Endothelial cell of umbilical vein (primary cell): ENCODE measurements at regions not wholly inside any gene's neighbourhood (a gene's known extent, or its start where the extent isn't known, plus 50 kb on each side); places are given as distances from the start of the nearest gene placed in this dataset.

ENCODE experiments used
- BruUV-seq: library from RNA; stranded (reverse); fragments of 400-500 nt; replicated peaks from 2 replicates; lab custom pipeline; 2021; lab: Mats Ljungman, UMichigan
- CTCF ChIA-PET: fragments of 300-600, 350-600 bp; sonication (Branson Sonifier 250); formaldehyde crosslinking; loops from one replicate; lab custom pipeline; 2021; ENCODE audit warnings: antibody characterized with exemption, inconsistent platforms; lab: Charles Lee
- POLR2A ChIA-PET: fragments of 300-600, 350-600 bp; sonication (Branson Sonifier 250); formaldehyde crosslinking; loops from one replicate; lab custom pipeline; 2021; ENCODE audit warnings: antibody characterized with exemption, inconsistent platforms; lab: Charles Lee
- DNase-seq: peaks from one replicate; pipeline ENCODE4 v3.0.0-alpha.2; 2011; ENCODE audit warnings: low read depth, low spot score
- FAIRE-seq: peaks from 2 replicates; lab custom pipeline; 2011; peaks lifted over from hg19 to GRCh38; lab: Jason Lieb, UNC
- H2AFZ ChIP-seq: 2 replicates; pipeline ENCODE4 v1.6.0; 2012; ENCODE audit warnings: low read depth, low read length, control low read depth, inconsistent platforms
- H3K27ac ChIP-seq: 2 replicates; pipeline ENCODE4 v1.5.1; 2011; ENCODE audit warnings: low read depth, mild to moderate bottlenecking, control low read depth, low read length, moderate library complexity; ENCODE audit not compliant: insufficient read depth
- H3K27me3 ChIP-seq, 2 experiments: 2 replicates each; pipeline versions ENCODE4 v1.6.0 to v1.6.1; 2011; ENCODE audit warnings: low read length in 2 of 2, mixed read lengths in 1 of 2; ENCODE audit not compliant: control insufficient read depth in 2 of 2, insufficient read depth in 2 of 2
- H3K36me3 ChIP-seq, 2 experiments: 2 replicates in 1 of 2; 3 replicates in 1 of 2; pipeline ENCODE4 v1.5.1; 2011; ENCODE audit warnings: low read length in 2 of 2, mild to moderate bottlenecking in 1 of 2, moderate library complexity in 1 of 2; ENCODE audit not compliant: control insufficient read depth in 2 of 2, insufficient read depth in 2 of 2; ENCODE audit errors: extremely low read depth in 1 of 2
- H3K4me1 ChIP-seq: 3 replicates; pipeline ENCODE4 v1.5.1; 2011; ENCODE audit warnings: mild to moderate bottlenecking, low read length; ENCODE audit not compliant: control insufficient read depth, insufficient read depth; ENCODE audit errors: extremely low read depth
- H3K4me2 ChIP-seq: 2 replicates; pipeline ENCODE4 v1.6.1; 2011; ENCODE audit warnings: low read length, control low read depth, mixed read lengths; ENCODE audit not compliant: insufficient read depth
- H3K4me3 ChIP-seq, 3 experiments: fragments of 200-600 bp in 1 of 3; sonication (generic), shearing (Covaris generic) in 1 of 3; replicated peaks in 1 of 3; 2 replicates each; pipeline ENCODE4 v1.5.1; 2011 to 2016; ENCODE audit warnings: control low read depth in 3 of 3, low read length in 3 of 3, mild to moderate bottlenecking in 2 of 3, inconsistent platforms in 1 of 3, low read depth in 1 of 3, moderate library complexity in 1 of 3; ENCODE audit not compliant: insufficient read depth in 1 of 3
- H3K79me2 ChIP-seq: 2 replicates; pipeline ENCODE4 v1.6.0; 2012; ENCODE audit warnings: low read length, inconsistent platforms; ENCODE audit not compliant: control insufficient read depth, insufficient read depth
- H3K9ac ChIP-seq: replicated peaks from 2 replicates; pipeline ENCODE3; 2011; ENCODE audit warnings: low read length, control low read depth; ENCODE audit not compliant: insufficient read depth; ENCODE audit errors: extremely low read depth
- H3K9me1 ChIP-seq: replicated peaks from 3 replicates; pipeline ENCODE4 v1.6.0; 2011; ENCODE audit warnings: mild to moderate bottlenecking, low read length; ENCODE audit not compliant: control insufficient read depth, insufficient read depth; ENCODE audit errors: extremely low read depth
- H3K9me3 ChIP-seq: replicated peaks from 2 replicates; pipeline ENCODE4 v1.5.1; 2012; ENCODE audit warnings: low read length, inconsistent platforms; ENCODE audit not compliant: control insufficient read depth, insufficient read depth
- H4K20me1 ChIP-seq: replicated peaks from 2 replicates; pipeline ENCODE3; 2011; ENCODE audit warnings: mild to moderate bottlenecking, low read length; ENCODE audit not compliant: control insufficient read depth, insufficient read depth; ENCODE audit errors: extremely low read depth
- EZH2 ChIP-seq: IDR thresholded peaks from 2 replicates; pipeline ENCODE4 v1.6.1; 2012; ENCODE audit warnings: borderline replicate concordance, low read depth, mild to moderate bottlenecking, moderate library complexity, low read length, inconsistent platforms; ENCODE audit not compliant: severe bottlenecking
- FOS ChIP-seq: IDR thresholded peaks from 2 replicates; pipeline ENCODE4 v1.6.1; 2011; ENCODE audit warnings: mild to moderate bottlenecking, low read length, moderate library complexity, borderline replicate concordance; ENCODE audit not compliant: insufficient read depth
- GATA2 ChIP-seq: IDR thresholded peaks from 2 replicates; pipeline ENCODE4 v1.7.0; 2011; ENCODE audit warnings: low read depth, mild to moderate bottlenecking, moderate library complexity, mixed read lengths, low read length; ENCODE audit not compliant: insufficient read length, insufficient read depth
- JUN ChIP-seq: IDR thresholded peaks from 2 replicates; pipeline ENCODE4 v1.6.1; 2011; ENCODE audit warnings: borderline replicate concordance, low read depth; ENCODE audit not compliant: insufficient read length, insufficient read depth
- MYC ChIP-seq: IDR thresholded peaks from one replicate; pipeline ENCODE4 v1.6.1; 2011; ENCODE audit warnings: mild to moderate bottlenecking, low read depth, low read length
- POLR2A ChIP-seq: IDR thresholded peaks from 2 replicates; pipeline ENCODE4 v1.6.1; 2012; ENCODE audit warnings: low read depth, mild to moderate bottlenecking, control low read depth, low read length
- POLR2AphosphoS5 ChIP-seq: IDR thresholded peaks from 2 replicates; pipeline ENCODE4 v1.6.1; 2012; ENCODE audit warnings: low read depth, mild to moderate bottlenecking, control low read depth, low read length, moderate library complexity; ENCODE audit not compliant: insufficient read depth
- dilution Hi-C: fragments of 300-500 bp; cut with MboI; formaldehyde crosslinking; loops from one replicate; pipeline ENCODE4 v1.15.0; 2019; ENCODE audit warnings: low sequenced_read_pairs; ENCODE audit not compliant: extremely low pct_ligation_motif_present
- intact Hi-C: fragments of 100-400 bp; cut with micrococcal nuclease; formaldehyde crosslinking; loops from one replicate; pipeline ENCODE4 v1.10.0; 2022
- TF ChIP-seq, protein P1 (sequence below): IDR thresholded peaks from 2 replicates; pipeline ENCODE4 v1.6.1; 2011; ENCODE audit not compliant: insufficient read depth, insufficient read length
- TF ChIP-seq, protein P2 (sequence below), 2 donors: IDR thresholded peaks; 1 replicate in 1 of 2; 2 replicates in 1 of 2; pipeline ENCODE4 v1.5.1; 2011; ENCODE audit warnings: low read length in 2 of 2, mild to moderate bottlenecking in 2 of 2, moderate library complexity in 2 of 2, control low read depth in 1 of 2, inconsistent platforms in 1 of 2, low read depth in 1 of 2; ENCODE audit not compliant: insufficient read depth in 1 of 2; ENCODE audit errors: extremely low read depth in 1 of 2

DNA sequence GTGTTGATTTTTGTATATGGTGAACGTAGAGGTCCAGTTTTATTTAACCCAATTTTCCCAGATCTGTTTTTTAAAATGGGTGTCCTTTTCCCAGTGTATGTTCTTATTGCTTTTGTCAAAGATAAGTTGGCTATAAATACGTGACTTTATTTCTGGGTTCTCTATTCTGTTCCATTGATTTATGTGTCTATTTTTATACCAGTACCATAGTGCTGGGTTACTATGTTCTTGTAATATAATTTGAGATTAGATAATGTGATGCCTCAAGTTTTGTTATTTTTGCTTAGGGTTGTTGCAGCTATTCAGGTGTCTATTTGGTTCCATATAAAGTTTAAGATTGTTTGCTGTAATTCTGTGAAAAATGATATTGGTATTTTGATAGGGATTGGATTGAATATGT lies 749.1 kb upstream of the GRIA3 start:
- Histone ChIP-seq H3K4me2 (no peak overlapping the region), H3K9me3 (no peaks in the 10 kb centered on the region), H3K4me3 (no peak overlapping the region), H3K9me1 (no peaks in the 10 kb centered on the region), H4K20me1 (no peaks in the 10 kb centered on the region), H3K4me1 (no peaks in the 10 kb centered on the region), H3K79me2 (no peaks in the 10 kb centered on the region), H3K9ac (no peak overlapping the region), H3K36me3 (no peaks in the 10 kb centered on the region), H2AFZ (no peak overlapping the region), H3K27ac (no peak overlapping the region), H3K27me3 (no peaks in the 10 kb centered on the region)
- ChIA-PET CTCF (no interaction called here), POLR2A (no interaction called here)
- TF ChIP-seq POLR2A (no peak), JUN (no peak), POLR2AphosphoS5 (no peak), FOS (no peak), EZH2 (no peak), GATA2 (no peak), MYC (no peak)
- TF ChIP-seq, protein P1, sequence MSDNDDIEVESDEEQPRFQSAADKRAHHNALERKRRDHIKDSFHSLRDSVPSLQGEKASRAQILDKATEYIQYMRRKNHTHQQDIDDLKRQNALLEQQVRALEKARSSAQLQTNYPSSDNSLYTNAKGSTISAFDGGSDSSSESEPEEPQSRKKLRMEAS: no peak
- TF ChIP-seq, protein P2, sequence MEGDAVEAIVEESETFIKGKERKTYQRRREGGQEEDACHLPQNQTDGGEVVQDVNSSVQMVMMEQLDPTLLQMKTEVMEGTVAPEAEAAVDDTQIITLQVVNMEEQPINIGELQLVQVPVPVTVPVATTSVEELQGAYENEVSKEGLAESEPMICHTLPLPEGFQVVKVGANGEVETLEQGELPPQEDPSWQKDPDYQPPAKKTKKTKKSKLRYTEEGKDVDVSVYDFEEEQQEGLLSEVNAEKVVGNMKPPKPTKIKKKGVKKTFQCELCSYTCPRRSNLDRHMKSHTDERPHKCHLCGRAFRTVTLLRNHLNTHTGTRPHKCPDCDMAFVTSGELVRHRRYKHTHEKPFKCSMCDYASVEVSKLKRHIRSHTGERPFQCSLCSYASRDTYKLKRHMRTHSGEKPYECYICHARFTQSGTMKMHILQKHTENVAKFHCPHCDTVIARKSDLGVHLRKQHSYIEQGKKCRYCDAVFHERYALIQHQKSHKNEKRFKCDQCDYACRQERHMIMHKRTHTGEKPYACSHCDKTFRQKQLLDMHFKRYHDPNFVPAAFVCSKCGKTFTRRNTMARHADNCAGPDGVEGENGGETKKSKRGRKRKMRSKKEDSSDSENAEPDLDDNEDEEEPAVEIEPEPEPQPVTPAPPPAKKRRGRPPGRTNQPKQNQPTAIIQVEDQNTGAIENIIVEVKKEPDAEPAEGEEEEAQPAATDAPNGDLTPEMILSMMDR (IDR thresholded peaks at IDR 0.05; ENCODE audit: extremely low read depth in 1 of 2, insufficient read depth in 1 of 2, low read depth in 1 of 2, low read length in 2 of 2): no peak
- FAIRE-seq: no peak
- DNase-seq: no peak
- no TSS peak for BruUV-seq
- dilution Hi-C loops (no loop called here), intact Hi-C loops (no loop called here)
